H9 (cell line): ENCODE measurements at regions not wholly inside any gene's neighbourhood (a gene's known extent, or its start where the extent isn't known, plus 50 kb on each side); places are given as distances from the start of the nearest gene placed in this dataset.

Experiments used
- DNase-seq: peaks from one replicate; pipeline ENCODE4 v3.0.0-alpha.2; 2017
- H2AFZ ChIP-seq: one replicate; pipeline ENCODE4 v1.6.1; 2013; ENCODE audit warnings: mild to moderate bottlenecking, low read length, control low read depth, moderate library complexity
- H2AK5ac ChIP-seq: 2 replicates; pipeline ENCODE4 v1.6.1; 2013; ENCODE audit warnings: low read length, control low read depth, mixed read lengths; ENCODE audit not compliant: insufficient read length
- H2BK120ac ChIP-seq: one replicate; pipeline ENCODE4 v1.6.1; 2013; ENCODE audit warnings: low read depth, mild to moderate bottlenecking, low read length, control low read depth, inconsistent platforms; ENCODE audit not compliant: poor library complexity, severe bottlenecking
- H2BK12ac ChIP-seq: 2 replicates; pipeline ENCODE4 v1.6.1; 2013; ENCODE audit warnings: low read length, control low read depth, mixed read lengths, low read depth; ENCODE audit not compliant: insufficient read length
- H2BK15ac ChIP-seq: 2 replicates; pipeline ENCODE4 v1.6.1; 2013; ENCODE audit warnings: low read depth, low read length, control low read depth
- H2BK20ac ChIP-seq: one replicate; pipeline ENCODE4 v1.6.1; 2013; ENCODE audit warnings: low read depth, mild to moderate bottlenecking, low read length, control low read depth, inconsistent platforms; ENCODE audit not compliant: poor library complexity, severe bottlenecking
- H2BK5ac ChIP-seq: 2 replicates; pipeline ENCODE4 v1.6.1; 2013; ENCODE audit warnings: low read length, control low read depth, mixed read lengths; ENCODE audit not compliant: insufficient read length
- H3K14ac ChIP-seq: 2 replicates; pipeline ENCODE4 v1.6.1; 2013; ENCODE audit warnings: low read length, control low read depth; ENCODE audit not compliant: insufficient read depth
- H3K18ac ChIP-seq: 2 replicates; pipeline ENCODE4 v1.6.1; 2013; ENCODE audit warnings: low read depth, mild to moderate bottlenecking, mixed read lengths, low read length, control low read depth; ENCODE audit not compliant: insufficient read length
- H3K23ac ChIP-seq: 2 replicates; pipeline ENCODE4 v1.6.1; 2013; ENCODE audit warnings: low read length, control low read depth, mixed read lengths, low read depth; ENCODE audit not compliant: insufficient read length
- H3K23me2 ChIP-seq: 2 replicates; pipeline ENCODE4 v1.6.1; 2013; ENCODE audit warnings: low read depth, mild to moderate bottlenecking, mixed read lengths, low read length, control low read depth; ENCODE audit not compliant: insufficient read length, poor library complexity, severe bottlenecking
- H3K27ac ChIP-seq: 2 replicates; pipeline ENCODE4 v1.5.1; 2013; ENCODE audit warnings: low read length, control low read depth, mixed read lengths, low read depth; ENCODE audit not compliant: insufficient read length
- H3K27me3 ChIP-seq: 2 replicates; pipeline ENCODE4 v1.6.1; 2013; ENCODE audit warnings: low read length, control low read depth, inconsistent platforms; ENCODE audit not compliant: insufficient read depth
- H3K4ac ChIP-seq: 2 replicates; pipeline ENCODE4 v1.6.1; 2013; ENCODE audit warnings: low read depth, mild to moderate bottlenecking, control low read depth, inconsistent platforms, low read length, moderate library complexity
- H3K4me1 ChIP-seq: 2 replicates; pipeline ENCODE4 v1.6.1; 2013; ENCODE audit warnings: low read length, control low read depth, inconsistent platforms; ENCODE audit not compliant: insufficient read depth
- H3K4me2 ChIP-seq: 2 replicates; pipeline ENCODE4 v1.6.1; 2013; ENCODE audit warnings: low read length, control low read depth, mixed read lengths; ENCODE audit not compliant: insufficient read length, insufficient read depth
- H3K56ac ChIP-seq: 2 replicates; pipeline ENCODE4 v1.6.1; 2013; ENCODE audit warnings: low read depth, mild to moderate bottlenecking, mixed read lengths, low read length, control low read depth; ENCODE audit not compliant: insufficient read length
- H3K79me1 ChIP-seq: 2 replicates; pipeline ENCODE4 v1.6.1; 2013; ENCODE audit warnings: low read depth, mild to moderate bottlenecking, moderate library complexity, low read length, control low read depth, inconsistent platforms; ENCODE audit not compliant: insufficient read depth, poor library complexity, severe bottlenecking
- H3K79me2 ChIP-seq: 2 replicates; pipeline ENCODE4 v1.6.1; 2013; ENCODE audit warnings: low read length, control low read depth, inconsistent platforms; ENCODE audit not compliant: insufficient read depth
- H3K9ac ChIP-seq: 2 replicates; pipeline ENCODE4 v1.6.1; 2013; ENCODE audit warnings: low read length, control low read depth, mixed read lengths; ENCODE audit not compliant: insufficient read length; ENCODE audit errors: extremely low read depth
- H3K9me3 ChIP-seq: one replicate; pipeline ENCODE4 v1.6.1; 2013; ENCODE audit warnings: low read depth, low read length, inconsistent platforms; ENCODE audit not compliant: control insufficient read depth
- H3T11ph ChIP-seq: one replicate; pipeline ENCODE4 v1.6.1; 2013; ENCODE audit warnings: mild to moderate bottlenecking, low read length, control low read depth, inconsistent platforms
- H4K20me1 ChIP-seq: one replicate; pipeline ENCODE4 v1.6.1; 2013; ENCODE audit not compliant: control insufficient read depth, insufficient read length, insufficient read depth
- H4K5ac ChIP-seq: 2 replicates; pipeline ENCODE4 v1.6.1; 2013; ENCODE audit warnings: low read depth, mild to moderate bottlenecking, mixed read lengths, low read length, control low read depth; ENCODE audit not compliant: insufficient read length
- H4K8ac ChIP-seq: replicated peaks from 2 replicates; pipeline ENCODE4 v1.6.1; 2013; ENCODE audit warnings: low read length, control low read depth, mixed read lengths, low read depth; ENCODE audit not compliant: insufficient read length
- H4K91ac ChIP-seq: 2 replicates; pipeline ENCODE4 v1.6.1; 2013; ENCODE audit warnings: low read depth, mild to moderate bottlenecking, moderate library complexity, mixed read lengths, low read length, control low read depth; ENCODE audit not compliant: insufficient read length
- H3K27ac Mint-ChIP-seq, 3 experiments: 2 replicates in 2 of 3; 3 replicates in 1 of 3; pipeline ENCODE4 v1.8.0; 2020 to 2021; ENCODE audit warnings: mixed read lengths in 3 of 3, mild to moderate bottlenecking in 1 of 3, moderate library complexity in 1 of 3
- H3K27me3 Mint-ChIP-seq: 2 replicates; pipeline ENCODE4 v1.8.0; 2021; ENCODE audit warnings: low read depth, mild to moderate bottlenecking, moderate library complexity, mixed read lengths
- H3K36me3 Mint-ChIP-seq, 3 experiments: 2 replicates in 2 of 3; 3 replicates in 1 of 3; pipeline ENCODE4 v1.8.0; 2020 to 2021; ENCODE audit warnings: low read depth in 3 of 3, mixed read lengths in 3 of 3; ENCODE audit not compliant: insufficient read depth in 1 of 3
- H3K4me1 Mint-ChIP-seq, 2 experiments: 2 replicates each; pipeline ENCODE4 v1.8.0; 2020; ENCODE audit warnings: mixed read lengths in 2 of 2
- H3K4me3 Mint-ChIP-seq, 2 experiments: 2 replicates in 1 of 2; 3 replicates in 1 of 2; pipeline ENCODE4 v1.8.0; 2020 to 2021; ENCODE audit warnings: mild to moderate bottlenecking in 2 of 2, mixed read lengths in 2 of 2, moderate library complexity in 1 of 2
- H3K9me3 Mint-ChIP-seq, 2 experiments: 2 replicates in 1 of 2; 3 replicates in 1 of 2; pipeline ENCODE4 v1.8.0; 2020; ENCODE audit warnings: mild to moderate bottlenecking in 2 of 2, mixed read lengths in 2 of 2, moderate library complexity in 1 of 2
- WGBS: extraction: QIAGEN DNeasy Blood & Tissue Kit; methylation state at CpG from one replicate; pipeline ENCODE4 v1.1.7; 2013; ENCODE audit warnings: missing lambda C conversion rate, low lambda C conversion rate, mixed read lengths; ENCODE audit not compliant: insufficient read length; ENCODE audit errors: extremely low coverage; 5-methylcytosine and 5-hydroxymethylcytosine counted together
- TF ChIP-seq, protein P1 (sequence below): fragments of 200-600 bp; sonication (generic); conservative IDR thresholded peaks from 3 replicates; pipeline ENCODE4 v1.8.0; 2021; ENCODE audit warnings: antibody characterized with exemption, mild to moderate bottlenecking

DNA sequence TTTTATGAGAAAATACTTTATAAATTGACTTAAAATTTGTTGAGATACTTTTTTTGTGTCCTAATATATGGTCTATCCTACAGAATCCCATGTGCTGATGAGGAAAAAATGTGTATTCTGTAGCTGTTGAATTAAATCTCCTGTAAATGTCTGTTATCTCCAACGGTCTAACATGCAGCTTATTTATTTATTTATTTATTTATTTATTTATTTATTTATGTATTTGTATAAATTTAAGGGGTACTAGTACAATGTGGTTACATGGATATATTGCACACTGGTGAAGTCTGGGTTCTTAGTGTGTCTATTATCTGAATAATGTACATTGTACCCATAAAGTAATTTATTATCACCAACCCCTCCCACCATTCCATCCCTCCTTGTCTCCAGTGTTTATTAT lies 315.5 kb downstream of the TENT5A start:
- Histone ChIP-seq H3K14ac (no peak overlapping the region), H3K23ac (no peak overlapping the region), H4K20me1 (no peaks in the 10 kb centered on the region), H3K79me1 (no peaks in the 10 kb centered on the region), H2BK15ac (no peak overlapping the region), H4K5ac (no peak overlapping the region), H3K56ac (no peak overlapping the region), H4K91ac (no peak overlapping the region), H3K4me2 (no peak overlapping the region), H3T11ph (no peak overlapping the region), H2BK12ac (no peak overlapping the region), H4K8ac (no peak overlapping the region), H2BK120ac (no peak overlapping the region), H3K18ac (no peak overlapping the region), H3K4ac (no peak overlapping the region), H2AK5ac (no peak overlapping the region), H2BK5ac (no peak overlapping the region), H3K79me2 (no peaks in the 10 kb centered on the region), H3K9ac (no peak overlapping the region), H3K9me3 (no peaks in the 10 kb centered on the region), H3K4me1 (no peaks in the 10 kb centered on the region), H2BK20ac (no peak overlapping the region), H2AFZ (no peak overlapping the region), H3K27me3 (no peaks in the 10 kb centered on the region), H3K23me2 (no peaks in the 10 kb centered on the region), H3K27ac (no peak overlapping the region)
- no peak overlapping the region for H3K27ac Mint-ChIP-seq
- H3K36me3 Mint-ChIP-seq, result peaks cover 2 to 19% (median 18%) of the 10 kb centered on the region in 3 experiments; a peak in 5 of 7 replicates
- no peak for DNase-seq
- H3K4me1 Mint-ChIP-seq, result no peaks in the 10 kb centered on the region
- no peaks in the 10 kb centered on the region; the same call in 1 of the 2 replicates for H3K27me3 Mint-ChIP-seq
- peaks cover 40 to 45% of the 10 kb centered on the region in 2 experiments for H3K9me3 Mint-ChIP-seq
- no peak overlapping the region for H3K4me3 Mint-ChIP-seq
- TF ChIP-seq, protein P1, sequence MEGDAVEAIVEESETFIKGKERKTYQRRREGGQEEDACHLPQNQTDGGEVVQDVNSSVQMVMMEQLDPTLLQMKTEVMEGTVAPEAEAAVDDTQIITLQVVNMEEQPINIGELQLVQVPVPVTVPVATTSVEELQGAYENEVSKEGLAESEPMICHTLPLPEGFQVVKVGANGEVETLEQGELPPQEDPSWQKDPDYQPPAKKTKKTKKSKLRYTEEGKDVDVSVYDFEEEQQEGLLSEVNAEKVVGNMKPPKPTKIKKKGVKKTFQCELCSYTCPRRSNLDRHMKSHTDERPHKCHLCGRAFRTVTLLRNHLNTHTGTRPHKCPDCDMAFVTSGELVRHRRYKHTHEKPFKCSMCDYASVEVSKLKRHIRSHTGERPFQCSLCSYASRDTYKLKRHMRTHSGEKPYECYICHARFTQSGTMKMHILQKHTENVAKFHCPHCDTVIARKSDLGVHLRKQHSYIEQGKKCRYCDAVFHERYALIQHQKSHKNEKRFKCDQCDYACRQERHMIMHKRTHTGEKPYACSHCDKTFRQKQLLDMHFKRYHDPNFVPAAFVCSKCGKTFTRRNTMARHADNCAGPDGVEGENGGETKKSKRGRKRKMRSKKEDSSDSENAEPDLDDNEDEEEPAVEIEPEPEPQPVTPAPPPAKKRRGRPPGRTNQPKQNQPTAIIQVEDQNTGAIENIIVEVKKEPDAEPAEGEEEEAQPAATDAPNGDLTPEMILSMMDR, result no peak
- no CpG with 5 or more reads among the region's 1 CpG for WGBS
